Epidermal melanocyte (primary cell): ENCODE measurements at regions not wholly inside any gene's neighbourhood (a gene's known extent, or its start where the extent isn't known, plus 50 kb on each side); places are given as distances from the start of the nearest gene placed in this dataset.
A peak's percentile ranks its signal among the peaks of the same experiment; 100 is the strongest.

ENCODE experiments used
- DNase-seq: peaks from one replicate; pipeline ENCODE4 v3.0.0; 2011; ENCODE audit warnings: low spot score; ENCODE audit not compliant: insufficient read length

DNA sequence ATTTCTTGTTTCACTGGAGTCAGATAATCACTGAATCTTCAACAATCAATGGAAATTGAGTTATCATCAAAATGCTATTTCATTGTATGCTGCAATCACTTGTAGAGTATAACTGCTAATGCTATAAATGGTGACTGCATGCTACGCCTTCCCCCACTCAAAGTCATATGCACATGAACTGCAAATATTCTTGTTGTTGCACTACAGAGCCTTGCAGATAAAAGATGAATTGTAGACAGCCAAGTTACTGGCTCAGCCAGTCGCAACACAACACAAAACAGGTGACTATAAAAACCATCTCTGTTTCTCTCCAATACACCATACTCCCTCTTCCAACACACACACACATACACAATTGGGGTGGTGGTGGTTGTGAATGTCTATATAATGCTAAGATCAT is 171.0 kb upstream of the HMGA2 start:
- DNase-seq = no peak

DNA sequence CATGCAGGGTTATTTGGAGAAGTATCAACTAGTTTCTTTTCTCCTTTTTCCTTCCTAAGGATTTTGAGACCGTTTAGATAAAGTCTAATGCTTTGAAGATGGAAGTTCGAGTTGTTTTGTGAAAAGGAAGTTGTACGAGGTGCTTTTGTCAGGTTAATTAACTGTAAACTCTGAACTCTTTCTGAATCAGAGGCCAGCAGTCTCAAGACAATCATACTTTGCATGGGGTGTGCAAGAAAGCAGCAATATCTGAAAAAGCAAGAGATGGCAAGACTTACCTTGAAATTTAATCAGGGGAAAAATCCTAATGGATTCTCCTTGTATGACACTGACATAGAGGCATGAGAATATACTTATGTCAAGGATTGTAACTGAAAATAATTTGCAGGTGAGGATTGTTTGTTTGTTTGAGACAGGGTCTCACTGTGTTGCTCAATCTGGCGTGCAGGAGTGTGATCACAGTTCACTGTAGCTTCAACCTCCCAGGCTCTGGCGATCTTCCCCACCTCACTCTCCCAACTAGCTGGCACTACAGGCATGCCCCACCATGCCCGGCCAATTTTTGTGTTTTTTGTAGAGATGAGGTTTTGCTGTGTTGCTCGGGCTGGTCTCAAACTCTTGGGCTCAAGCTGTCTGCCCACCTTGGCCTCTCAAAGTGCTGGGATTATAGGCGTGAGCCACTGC is 170.2 kb upstream of the HMGA2 start:
- DNase-seq = no peak

DNA sequence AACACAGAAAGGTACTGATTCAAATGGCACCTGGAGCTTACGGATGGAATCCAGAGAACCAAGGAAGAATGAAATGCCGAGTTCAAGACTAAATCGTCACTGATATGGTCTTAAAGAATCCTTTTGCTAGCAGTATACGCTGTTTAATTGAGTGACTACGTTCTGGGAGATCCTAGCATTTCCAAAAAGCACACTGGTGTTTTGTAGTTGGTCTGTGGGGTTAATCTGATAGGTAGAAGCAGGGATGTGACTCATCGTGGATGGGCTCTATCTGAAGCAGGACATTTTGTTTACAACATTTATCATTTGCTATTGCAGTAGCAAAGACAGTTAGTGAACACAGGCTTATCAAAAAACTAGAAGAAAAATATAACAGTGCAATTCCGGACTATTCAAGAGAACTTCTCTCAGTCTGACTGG is 169.2 kb upstream of the HMGA2 start:
- DNase-seq = no peak

DNA sequence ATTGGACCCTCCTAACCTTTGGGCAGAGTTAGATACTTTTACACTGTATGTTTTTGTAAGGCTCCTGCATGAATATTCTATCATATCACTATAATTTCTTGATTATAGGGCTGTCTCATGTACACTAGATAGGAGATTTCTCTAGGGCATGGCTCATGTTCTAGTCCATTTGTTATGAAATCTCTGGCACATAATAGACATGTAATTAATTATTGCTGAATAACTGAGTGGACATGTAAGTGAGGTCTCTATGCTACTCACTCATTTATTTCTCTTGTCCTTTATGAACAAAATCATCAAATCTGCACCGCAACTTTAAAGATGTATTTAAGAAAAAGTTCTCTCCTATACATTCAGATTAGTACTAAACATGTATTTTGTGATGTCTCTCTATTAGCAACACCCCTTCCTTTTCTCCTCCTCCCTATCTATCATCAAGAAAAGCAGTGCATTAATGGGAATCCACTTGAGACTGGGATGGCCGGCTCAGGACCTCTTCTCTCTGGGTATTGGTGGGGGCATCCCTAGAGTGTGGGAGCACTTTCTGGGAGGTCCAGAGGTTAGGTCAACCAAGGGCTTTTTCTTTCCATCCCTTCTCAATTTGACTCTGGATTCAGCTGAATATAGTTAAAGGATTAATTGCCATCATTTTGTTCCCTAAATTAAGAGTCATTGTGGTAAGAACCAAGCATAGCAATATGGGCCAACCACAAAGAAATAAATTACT is 168.0 kb upstream of the HMGA2 start:
- no peak for DNase-seq

DNA sequence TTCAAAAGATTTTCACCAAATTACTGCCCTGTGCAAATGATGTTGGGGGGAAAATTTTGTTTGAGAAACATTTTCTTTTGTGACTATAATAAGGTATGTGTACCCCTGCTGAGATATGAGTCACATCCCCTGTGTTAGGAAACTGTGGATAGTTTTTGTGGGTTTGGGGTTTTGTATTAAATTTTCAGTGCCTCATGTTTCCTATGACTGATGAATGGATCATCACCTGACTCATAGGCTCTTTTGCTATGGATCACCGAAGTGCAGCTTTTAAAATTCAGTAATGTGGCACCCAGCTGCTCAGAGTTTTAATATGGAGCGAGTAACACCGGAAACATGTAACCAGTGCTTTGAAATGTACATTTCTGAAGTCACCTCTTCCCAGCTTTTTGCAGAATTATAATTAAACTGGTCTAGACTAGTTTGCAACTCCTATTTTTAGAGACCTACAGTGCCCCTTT is 167.4 kb upstream of the HMGA2 start:
- peak; percentile 42 for DNase-seq

- DNase-seq = no peak
Measured at GRCh38 chr12:65657635-65658034, 166.6 kb upstream of the HMGA2 start.

DNA sequence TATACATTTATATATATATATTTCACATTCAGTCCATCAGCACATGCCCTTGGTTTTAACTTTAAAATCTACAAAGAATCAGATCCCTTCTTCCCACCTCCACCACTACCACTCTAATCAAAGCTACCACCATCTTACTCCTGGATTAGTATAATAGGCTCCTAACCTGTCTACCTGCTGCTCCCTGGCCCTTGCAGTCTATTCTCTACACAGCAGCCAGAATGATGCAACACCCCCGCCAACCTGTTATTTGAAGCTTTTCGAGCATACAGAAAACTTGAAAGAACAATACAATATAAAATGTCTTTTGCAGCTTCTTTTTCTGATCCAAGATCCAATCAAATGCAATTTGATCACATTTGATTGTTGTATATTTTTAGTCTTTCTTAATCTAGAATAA is 165.9 kb upstream of the HMGA2 start:
- no peak for DNase-seq

- no peak for DNase-seq
Measured at GRCh38 chr12:65659681-65660080, 164.6 kb upstream of the HMGA2 start.

- no peak for DNase-seq
Measured at GRCh38 chr12:65660096-65660495, 164.2 kb upstream of the HMGA2 start.

- DNase-seq = no peak
Measured at GRCh38 chr12:65660836-65661235, 163.4 kb upstream of the HMGA2 start.

- no peak for DNase-seq
Measured at GRCh38 chr12:65662590-65662989, 161.7 kb upstream of the HMGA2 start.

- DNase-seq = no peak
Measured at GRCh38 chr12:65663097-65663496, 161.2 kb upstream of the HMGA2 start.

DNA sequence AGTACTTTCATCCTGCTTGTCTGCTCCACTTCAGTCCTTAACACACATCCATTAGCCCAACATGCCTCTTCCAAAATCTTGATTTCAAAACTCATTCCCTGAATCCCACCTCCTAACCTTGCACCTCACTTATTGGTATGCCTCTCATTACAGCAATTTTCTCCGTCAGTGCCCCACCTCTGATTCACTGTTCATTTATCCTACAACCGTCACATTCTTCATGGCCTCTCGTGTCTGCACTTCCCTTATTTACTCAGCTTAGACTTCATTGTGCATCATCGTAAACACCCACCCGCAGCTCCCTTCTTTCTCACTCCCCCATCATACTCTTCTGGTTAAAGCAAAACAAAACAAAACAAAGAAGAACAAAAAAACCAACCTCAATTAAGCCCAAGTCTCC is 160.6 kb upstream of the HMGA2 start:
- DNase-seq = no peak

- no peak for DNase-seq
Measured at GRCh38 chr12:65664715-65665250, 159.5 kb upstream of the HMGA2 start.

GRCh38 chr12:65665817-65666216 is 158.5 kb upstream of the HMGA2 start:
- no peak for DNase-seq

GRCh38 chr12:65666876-65667275 is 157.4 kb upstream of the HMGA2 start:
- DNase-seq = no peak

- no peak for DNase-seq
Measured at GRCh38 chr12:65667932-65668331, 156.4 kb upstream of the HMGA2 start.

DNA sequence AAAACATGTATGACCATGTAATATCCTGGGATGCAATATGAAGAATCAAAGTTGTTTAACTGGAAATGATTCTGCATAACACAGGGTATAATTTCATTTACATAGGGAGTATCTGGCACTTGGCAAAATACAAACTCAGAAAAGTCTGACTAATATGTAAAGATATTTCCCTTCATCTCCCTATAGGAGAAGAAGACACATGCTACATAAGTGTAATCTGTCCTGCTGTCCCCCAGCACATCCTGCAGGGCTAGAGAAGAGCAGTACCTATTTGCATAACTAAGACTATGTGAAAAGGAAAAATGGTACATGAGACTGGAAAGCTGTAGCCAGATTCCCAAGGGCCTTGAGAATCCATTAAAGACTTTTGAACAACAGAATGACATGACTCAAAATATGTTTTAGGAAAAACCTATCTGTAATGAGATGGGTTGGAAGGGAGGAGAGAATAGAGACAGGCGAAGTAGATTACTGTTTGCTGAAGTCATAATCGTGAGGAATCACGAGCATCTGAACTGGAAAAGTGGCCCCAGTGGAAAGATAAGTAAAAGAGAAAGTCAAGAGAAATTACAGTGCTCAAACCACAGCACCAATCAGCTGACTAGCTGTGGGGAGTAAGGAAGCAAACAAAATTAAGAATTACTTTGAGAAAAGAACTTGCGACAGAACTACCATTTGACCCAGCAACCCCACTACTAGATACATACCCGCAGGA is 155.1 kb upstream of the HMGA2 start:
- DNase-seq = no peak

DNA sequence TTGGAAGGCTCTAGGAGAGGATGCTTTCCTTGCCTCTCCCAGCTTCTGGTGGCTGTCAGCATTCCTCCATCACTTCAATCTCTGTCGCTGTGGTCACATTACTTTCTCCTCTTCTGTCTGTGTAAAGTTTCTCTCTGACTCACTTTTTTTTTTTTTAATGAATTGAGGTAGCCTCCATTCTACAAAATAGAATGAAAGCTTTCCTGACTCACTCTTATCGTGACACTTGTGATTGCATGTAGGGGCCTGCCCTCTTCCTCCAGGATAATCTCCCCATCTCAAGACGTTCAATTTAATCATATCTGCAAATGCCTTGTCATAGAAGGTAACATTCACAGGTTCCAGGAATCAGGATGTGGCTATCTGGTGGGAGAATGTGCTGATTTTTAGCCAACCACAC is 153.5 kb upstream of the HMGA2 start:
- no peak for DNase-seq

- no peak for DNase-seq
Measured at GRCh38 chr12:65672441-65672840, 151.8 kb upstream of the HMGA2 start.

DNA sequence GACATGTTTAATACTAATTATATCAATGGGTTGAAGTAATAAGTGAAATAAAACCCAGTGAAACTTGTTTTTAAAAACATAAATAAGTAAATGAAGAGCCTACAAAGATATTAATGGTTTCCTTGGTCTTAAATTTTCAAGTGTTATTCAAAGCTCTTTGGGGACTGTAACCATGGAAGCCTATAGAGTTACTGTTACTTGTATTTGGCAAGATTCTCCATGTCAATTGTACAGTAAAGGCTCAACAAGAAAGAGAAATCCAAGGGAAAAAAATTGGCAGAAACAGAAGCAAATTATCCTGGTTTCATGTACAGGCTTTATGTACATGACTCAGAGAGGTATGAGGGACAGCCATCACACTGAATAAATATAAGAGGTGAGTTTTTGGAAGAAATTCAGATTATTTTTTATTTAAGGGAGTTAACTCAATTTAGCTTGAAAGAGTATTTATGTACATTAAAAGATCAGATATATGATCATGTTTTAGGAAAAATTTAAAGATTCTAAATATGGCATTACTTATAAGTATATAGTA is 151.1 kb upstream of the HMGA2 start:
- DNase-seq = no peak

- DNase-seq = no peak
Measured at GRCh38 chr12:65673732-65674131, 150.6 kb upstream of the HMGA2 start.
